Astrocyte (in vitro differentiated cells and primary cell): ENCODE measurements at regions not wholly inside any gene's neighbourhood (a gene's known extent, or its start where the extent isn't known, plus 50 kb on each side); places are given as distances from the start of the nearest gene placed in this dataset.

Experiments used
- DNase-seq: peaks from one replicate; pipeline ENCODE4 v3.0.0-alpha.2; 2010; ENCODE audit warnings: low read depth
- FAIRE-seq: peaks from 2 replicates; lab custom pipeline; 2011; peaks lifted over from hg19 to GRCh38; lab: Jason Lieb, UNC
- H2AFZ ChIP-seq: 2 replicates; pipeline ENCODE4 v1.6.0; 2012; ENCODE audit warnings: low read depth, low read length, inconsistent platforms
- H3K27ac ChIP-seq: 2 replicates; pipeline ENCODE4 v1.5.1; 2011; ENCODE audit warnings: low read depth, low read length, inconsistent platforms
- H3K27me3 ChIP-seq: 2 replicates; pipeline ENCODE4 v1.6.0; 2011; ENCODE audit warnings: low read length, inconsistent platforms; ENCODE audit not compliant: insufficient read depth
- H3K36me3 ChIP-seq: 2 replicates; pipeline ENCODE4 v1.5.1; 2011; ENCODE audit warnings: low read length, inconsistent platforms; ENCODE audit not compliant: insufficient read depth
- H3K4me1 ChIP-seq: 2 replicates; pipeline ENCODE4 v1.5.1; 2011; ENCODE audit warnings: low read length, inconsistent platforms; ENCODE audit not compliant: insufficient read depth
- H3K4me2 ChIP-seq: 2 replicates; pipeline ENCODE4 v1.6.0; 2012; ENCODE audit warnings: low read length, inconsistent platforms
- H3K4me3 ChIP-seq: 2 replicates; pipeline ENCODE4 v1.5.1; 2011; ENCODE audit warnings: low read depth, mild to moderate bottlenecking, low read length, inconsistent platforms; ENCODE audit not compliant: insufficient read depth
- H3K79me2 ChIP-seq: 2 replicates; pipeline ENCODE4 v1.6.0; 2012; ENCODE audit warnings: mild to moderate bottlenecking, low read length, inconsistent platforms; ENCODE audit not compliant: insufficient read depth
- H3K9ac ChIP-seq: 2 replicates; pipeline ENCODE4 v1.6.0; 2012; ENCODE audit warnings: mild to moderate bottlenecking, low read length, inconsistent platforms
- H3K9me3 ChIP-seq: 2 replicates; pipeline ENCODE4 v1.5.1; 2012; ENCODE audit warnings: low read depth, mild to moderate bottlenecking, low read length, inconsistent platforms; ENCODE audit not compliant: insufficient read depth
- H4K20me1 ChIP-seq: 2 replicates; pipeline ENCODE4 v1.6.0; 2012; ENCODE audit warnings: low read length, inconsistent platforms; ENCODE audit not compliant: insufficient read depth
- H3K27ac Mint-ChIP-seq: one replicate; pipeline ENCODE4 v1.8.0; 2021; ENCODE audit warnings: mild to moderate bottlenecking, mixed read lengths; ENCODE audit not compliant: unreplicated experiment
- H3K27me3 Mint-ChIP-seq: one replicate; pipeline ENCODE4 v1.8.0; 2021; ENCODE audit warnings: low read depth, mixed read lengths; ENCODE audit not compliant: unreplicated experiment
- H3K36me3 Mint-ChIP-seq: one replicate; pipeline ENCODE4 v1.8.0; 2021; ENCODE audit warnings: low read depth, mixed read lengths; ENCODE audit not compliant: unreplicated experiment
- H3K4me1 Mint-ChIP-seq: one replicate; pipeline ENCODE4 v1.8.0; 2021; ENCODE audit warnings: low read depth, mixed read lengths; ENCODE audit not compliant: unreplicated experiment
- H3K4me3 Mint-ChIP-seq: one replicate; pipeline ENCODE4 v1.8.0; 2021; ENCODE audit warnings: mild to moderate bottlenecking, moderate library complexity, mixed read lengths; ENCODE audit not compliant: unreplicated experiment
- H3K9me3 Mint-ChIP-seq: one replicate; pipeline ENCODE4 v1.8.0; 2021; ENCODE audit warnings: mild to moderate bottlenecking, mixed read lengths; ENCODE audit not compliant: unreplicated experiment
- EZH2 ChIP-seq: IDR thresholded peaks from 2 replicates; pipeline ENCODE4 v1.6.1; 2012; ENCODE audit warnings: mild to moderate bottlenecking, low read length, inconsistent platforms; ENCODE audit not compliant: insufficient read depth
- TF ChIP-seq, protein P1 (sequence below): IDR thresholded peaks from 2 replicates; pipeline ENCODE4 v1.5.1; 2011; ENCODE audit warnings: low read depth, mild to moderate bottlenecking, inconsistent platforms, low read length, moderate library complexity; ENCODE audit not compliant: insufficient read depth

DNA sequence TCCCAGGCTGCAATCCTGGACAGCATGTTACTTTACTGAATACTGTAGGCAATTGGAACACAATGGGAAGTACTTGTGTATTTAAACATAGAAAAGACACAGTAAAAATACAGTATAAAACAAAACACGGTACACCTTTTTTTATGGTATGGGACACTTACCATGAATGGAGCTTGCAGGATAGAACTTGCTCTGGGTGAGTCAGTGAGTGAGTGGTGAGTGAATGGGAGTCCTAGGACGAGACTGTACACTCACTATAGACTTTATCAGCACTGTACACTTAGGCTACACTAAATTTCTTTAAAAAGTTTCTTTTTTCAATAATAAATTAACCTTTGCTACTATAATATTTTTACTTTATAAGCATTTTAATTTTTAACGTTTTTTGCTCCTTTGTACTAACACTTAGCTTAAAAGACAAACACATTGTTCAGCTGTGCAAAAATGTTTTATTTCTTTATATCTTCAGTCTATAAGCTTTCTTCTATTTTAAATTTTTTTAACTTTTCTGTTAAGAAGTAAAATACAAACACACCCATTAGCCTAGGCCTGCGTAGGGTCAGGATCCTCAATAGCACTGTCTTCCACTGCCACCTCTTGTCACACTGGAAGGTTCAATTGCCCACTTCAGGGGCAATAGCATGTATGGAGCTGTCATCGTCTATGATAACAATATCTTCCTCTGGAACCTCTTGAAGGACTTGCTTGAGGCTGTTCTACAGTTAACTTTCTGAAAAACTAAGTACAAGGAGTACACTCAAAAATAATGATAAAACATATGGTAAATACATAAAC lies 293.5 kb upstream of the FSTL5 start:
- Histone ChIP-seq H3K9ac (no peak overlapping the region), H3K4me3 (no peak overlapping the region), H3K9me3 (no peaks in the 10 kb centered on the region), H3K4me1 (no peaks in the 10 kb centered on the region), H3K27ac (no peak overlapping the region), H2AFZ (no peak overlapping the region), H3K36me3 (no peaks in the 10 kb centered on the region), H3K27me3 (no peaks in the 10 kb centered on the region), H4K20me1 (no peaks in the 10 kb centered on the region), H3K79me2 (no peaks in the 10 kb centered on the region), H3K4me2 (no peak overlapping the region)
- DNase-seq: no peak
- no peak for FAIRE-seq
- no peaks in the 10 kb centered on the region for H3K9me3 Mint-ChIP-seq
- no peaks in the 10 kb centered on the region for H3K36me3 Mint-ChIP-seq
- no peaks in the 10 kb centered on the region for H3K4me1 Mint-ChIP-seq
- TF ChIP-seq, protein P1, sequence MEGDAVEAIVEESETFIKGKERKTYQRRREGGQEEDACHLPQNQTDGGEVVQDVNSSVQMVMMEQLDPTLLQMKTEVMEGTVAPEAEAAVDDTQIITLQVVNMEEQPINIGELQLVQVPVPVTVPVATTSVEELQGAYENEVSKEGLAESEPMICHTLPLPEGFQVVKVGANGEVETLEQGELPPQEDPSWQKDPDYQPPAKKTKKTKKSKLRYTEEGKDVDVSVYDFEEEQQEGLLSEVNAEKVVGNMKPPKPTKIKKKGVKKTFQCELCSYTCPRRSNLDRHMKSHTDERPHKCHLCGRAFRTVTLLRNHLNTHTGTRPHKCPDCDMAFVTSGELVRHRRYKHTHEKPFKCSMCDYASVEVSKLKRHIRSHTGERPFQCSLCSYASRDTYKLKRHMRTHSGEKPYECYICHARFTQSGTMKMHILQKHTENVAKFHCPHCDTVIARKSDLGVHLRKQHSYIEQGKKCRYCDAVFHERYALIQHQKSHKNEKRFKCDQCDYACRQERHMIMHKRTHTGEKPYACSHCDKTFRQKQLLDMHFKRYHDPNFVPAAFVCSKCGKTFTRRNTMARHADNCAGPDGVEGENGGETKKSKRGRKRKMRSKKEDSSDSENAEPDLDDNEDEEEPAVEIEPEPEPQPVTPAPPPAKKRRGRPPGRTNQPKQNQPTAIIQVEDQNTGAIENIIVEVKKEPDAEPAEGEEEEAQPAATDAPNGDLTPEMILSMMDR: no peak
- no peak for TF ChIP-seq EZH2
- no peak overlapping the region for H3K27ac Mint-ChIP-seq
- no peaks in the 10 kb centered on the region for H3K27me3 Mint-ChIP-seq
- H3K4me3 Mint-ChIP-seq: no peak overlapping the region

DNA sequence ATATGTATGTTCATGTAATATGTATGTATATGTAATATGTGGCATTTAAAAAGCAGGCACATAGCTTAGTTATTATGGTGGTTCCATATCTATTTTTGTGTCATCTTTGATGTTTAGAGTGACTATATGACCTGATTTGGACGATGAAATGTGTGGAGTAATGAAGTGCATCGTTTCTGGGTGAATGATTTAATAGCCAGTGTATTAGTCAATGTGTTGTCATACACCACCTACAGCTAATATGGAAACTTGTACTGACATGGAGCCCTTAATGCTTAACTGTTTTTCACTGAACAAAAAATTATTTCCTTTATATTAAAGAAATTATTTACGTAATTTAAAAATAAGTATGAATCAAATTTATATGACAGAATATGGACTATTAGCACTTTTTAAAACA lies 292.3 kb upstream of the FSTL5 start:
- Histone ChIP-seq H3K79me2 (no peaks in the 10 kb centered on the region), H3K4me1 (no peaks in the 10 kb centered on the region), H4K20me1 (no peaks in the 10 kb centered on the region), H3K4me2 (no peak overlapping the region), H3K36me3 (no peaks in the 10 kb centered on the region), H2AFZ (no peak overlapping the region), H3K4me3 (no peak overlapping the region), H3K27ac (no peak overlapping the region), H3K27me3 (no peaks in the 10 kb centered on the region), H3K9me3 (no peaks in the 10 kb centered on the region), H3K9ac (no peak overlapping the region)
- peaks cover 5% of the 10 kb centered on the region for H3K4me1 Mint-ChIP-seq
- no peak overlapping the region for H3K4me3 Mint-ChIP-seq
- H3K36me3 Mint-ChIP-seq: no peaks in the 10 kb centered on the region
- no peaks in the 10 kb centered on the region for H3K9me3 Mint-ChIP-seq
- no peaks in the 10 kb centered on the region for H3K27me3 Mint-ChIP-seq
- no peak overlapping the region for H3K27ac Mint-ChIP-seq
- FAIRE-seq (no peak), DNase-seq (no peak)
- TF ChIP-seq, protein P1: no peak
- no peak for TF ChIP-seq EZH2

DNA sequence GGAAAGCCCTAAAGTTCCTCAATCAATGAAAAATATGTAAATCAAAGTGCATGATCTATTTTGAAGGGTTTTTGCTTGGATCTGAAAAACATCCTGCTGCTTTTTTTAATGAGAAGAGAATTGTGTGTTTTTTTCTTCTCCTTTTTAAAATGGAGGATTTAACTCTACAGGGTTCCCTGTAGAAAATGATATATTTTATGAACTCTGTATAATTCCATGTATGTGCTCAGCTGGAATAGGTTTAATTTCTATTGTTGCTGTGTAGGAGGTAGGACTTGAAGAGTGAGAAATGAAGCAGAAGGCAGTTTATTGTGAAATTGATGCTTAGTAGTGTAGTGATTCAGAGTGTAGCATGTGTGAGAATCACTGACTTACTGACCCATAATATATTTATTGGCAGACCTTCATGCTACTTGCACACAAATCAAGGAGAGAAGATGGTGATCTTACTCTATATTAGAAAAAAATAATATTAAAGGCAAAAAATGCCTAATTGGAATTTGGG lies 286.8 kb upstream of the FSTL5 start:
- Histone ChIP-seq H3K27me3 (no peaks in the 10 kb centered on the region), H3K27ac (no peak overlapping the region), H2AFZ (no peak overlapping the region), H3K36me3 (no peaks in the 10 kb centered on the region), H3K4me3 (no peak overlapping the region), H3K9me3 (no peaks in the 10 kb centered on the region), H3K79me2 (no peaks in the 10 kb centered on the region), H3K9ac (no peak overlapping the region), H3K4me2 (no peak overlapping the region), H4K20me1 (no peaks in the 10 kb centered on the region), H3K4me1 (no peaks in the 10 kb centered on the region)
- Mint-ChIP-seq H3K27ac (no peak overlapping the region), H3K4me3 (no peak overlapping the region), H3K27me3 (no peaks in the 10 kb centered on the region), H3K36me3 (no peaks in the 10 kb centered on the region), H3K9me3 (no peaks in the 10 kb centered on the region), H3K4me1 (peaks cover 5% of the 10 kb centered on the region)
- no peak for DNase-seq
- TF ChIP-seq, protein P1: no peak
- no peak for TF ChIP-seq EZH2
- no peak for FAIRE-seq
